Small intestine (tissue), 7 donors: ENCODE measurements at regions not wholly inside any gene's neighbourhood (a gene's known extent, or its start where the extent isn't known, plus 50 kb on each side); places are given as distances from the start of the nearest gene placed in this dataset.

ENCODE experiments used
- DNase-seq, 2 donors: peaks; one replicate each; pipeline versions ENCODE4 v3.0.0 to v3.0.0-alpha.2; 2013
- FAIRE-seq: peaks from 2 replicates; lab custom pipeline; 2012; peaks lifted over from hg19 to GRCh38; lab: Jason Lieb, UNC
- H3K27ac ChIP-seq, 3 donors: one replicate each; pipeline ENCODE4 v1.5.1; 2013; ENCODE audit warnings: low read length in 2 of 3, mild to moderate bottlenecking in 2 of 3, control low read depth in 1 of 3, inconsistent platforms in 1 of 3, low read depth in 1 of 3, moderate library complexity in 1 of 3
- H3K27me3 ChIP-seq, 3 donors: one replicate each; pipeline ENCODE4 v1.6.1; 2013; ENCODE audit warnings: low read length in 3 of 3, inconsistent platforms in 1 of 3; ENCODE audit not compliant: control insufficient read depth in 3 of 3, insufficient read depth in 3 of 3
- H3K36me3 ChIP-seq, 3 donors: one replicate each; pipeline ENCODE4 v1.6.1; 2013; ENCODE audit warnings: low read length in 3 of 3, inconsistent platforms in 1 of 3, low read depth in 1 of 3, mild to moderate bottlenecking in 1 of 3, moderate library complexity in 1 of 3; ENCODE audit not compliant: control insufficient read depth in 3 of 3, insufficient read depth in 2 of 3
- H3K4me1 ChIP-seq, 3 donors: one replicate each; pipeline ENCODE4 v1.6.1; 2013; ENCODE audit warnings: low read length in 2 of 3, inconsistent platforms in 1 of 3, low read depth in 1 of 3, mild to moderate bottlenecking in 1 of 3, moderate library complexity in 1 of 3; ENCODE audit not compliant: control insufficient read depth in 3 of 3, insufficient read depth in 2 of 3
- H3K4me3 ChIP-seq, 3 donors: one replicate each; pipeline ENCODE4 v1.5.1; 2013; ENCODE audit warnings: low read length in 3 of 3, control low read depth in 1 of 3, inconsistent platforms in 1 of 3, low read depth in 1 of 3, mild to moderate bottlenecking in 1 of 3, moderate library complexity in 1 of 3
- H3K9me3 ChIP-seq, 2 donors: one replicate each; pipeline ENCODE4 v1.6.1; 2013; ENCODE audit warnings: low read depth in 1 of 2, low read length in 1 of 2; ENCODE audit not compliant: control insufficient read depth in 2 of 2, insufficient read depth in 1 of 2
- WGBS, 3 donors: extraction: QIAGEN DNeasy Blood & Tissue Kit; methylation state at CpG; one replicate each; pipeline ENCODE4 v1.1.7; 2013; 5-methylcytosine and 5-hydroxymethylcytosine counted together
- donor health status: healthy with polysubstance abuse.
- donor health status: control.
- donor health status: control.
- donor health status: Bipolar disorder and iron deficiency.
- donor health status: healthy.

GRCh38 chr6:167472148-167472547 lies 147.3 kb downstream of the TTLL2 start:
- H3K9me3 ChIP-seq, result no peaks in the 10 kb centered on the region
- WGBS, 3 donors, result 81 to 96% (median 93%) methylated on average over 4 of the region's 4 CpGs
- no peak for DNase-seq
- H3K27ac ChIP-seq, result no peak overlapping the region
- no peaks in the 10 kb centered on the region for H3K27me3 ChIP-seq
- peaks cover 0 to 3% (median 0%) of the 10 kb centered on the region in 3 donors for H3K36me3 ChIP-seq
- H3K4me1 ChIP-seq, result no peaks in the 10 kb centered on the region
- no peak overlapping the region for H3K4me3 ChIP-seq
- FAIRE-seq, result no peak

DNA sequence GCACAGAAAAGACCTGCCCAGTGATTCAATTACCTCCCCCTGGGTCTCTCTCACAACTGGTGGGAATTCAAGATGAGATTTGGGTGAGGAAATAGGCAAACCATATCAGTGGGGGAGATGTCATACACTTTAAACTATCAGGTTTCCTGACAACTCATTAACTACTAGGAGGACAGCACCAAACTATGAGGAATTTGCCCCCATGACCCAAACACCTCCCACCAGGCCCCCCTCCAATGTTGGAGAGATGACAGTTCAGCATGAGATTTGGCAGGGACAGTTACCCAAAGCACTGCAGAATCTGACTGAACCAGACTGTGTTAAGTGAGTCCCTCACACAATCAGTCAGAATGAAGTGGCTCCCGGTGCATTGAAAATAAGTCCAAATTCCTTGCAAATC lies 148.0 kb downstream of the TTLL2 start:
- Histone ChIP-seq H3K27ac (no peak overlapping the region), H3K36me3 (peaks cover 0 to 3% (median 0%) of the 10 kb centered on the region in 3 donors), H3K9me3 (no peaks in the 10 kb centered on the region), H3K4me3 (no peak overlapping the region), H3K27me3 (no peaks in the 10 kb centered on the region), H3K4me1 (no peaks in the 10 kb centered on the region)
- WGBS, 3 donors, result 54 to 86% (median 70%) methylated on average over 1 of the region's 1 CpG
- FAIRE-seq, result no peak
- DNase-seq, result no peak

DNA sequence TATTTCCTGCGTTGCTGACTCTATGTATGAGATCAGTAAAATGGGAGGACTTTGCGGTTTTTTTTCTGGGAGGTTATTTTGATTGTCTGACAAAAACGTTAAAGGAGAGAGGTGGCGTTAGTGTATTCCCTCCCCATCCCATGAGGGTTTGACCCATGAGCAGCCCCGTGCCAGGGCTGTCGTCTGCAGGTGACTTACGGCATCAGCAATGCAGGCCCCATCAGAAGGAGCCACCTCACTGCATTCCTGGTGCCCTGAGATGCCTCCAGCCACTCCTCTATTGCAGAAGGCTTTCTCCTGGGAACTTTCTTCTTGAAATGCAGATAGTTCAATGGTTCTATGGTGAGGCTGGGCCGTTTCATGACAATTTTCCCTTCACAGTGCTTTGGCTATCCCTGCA lies 149.3 kb downstream of the TTLL2 start:
- DNase-seq, result no peak
- Histone ChIP-seq H3K4me3 (no peak overlapping the region), H3K27ac (no peak overlapping the region), H3K27me3 (no peaks in the 10 kb centered on the region), H3K9me3 (no peaks in the 10 kb centered on the region), H3K4me1 (no peaks in the 10 kb centered on the region), H3K36me3 (peaks cover 0 to 3% (median 0%) of the 10 kb centered on the region in 3 donors)
- FAIRE-seq, result no peak
- WGBS, 3 donors, result 86 to 91% (median 86%) methylated on average over 8 of the region's 8 CpGs

DNA sequence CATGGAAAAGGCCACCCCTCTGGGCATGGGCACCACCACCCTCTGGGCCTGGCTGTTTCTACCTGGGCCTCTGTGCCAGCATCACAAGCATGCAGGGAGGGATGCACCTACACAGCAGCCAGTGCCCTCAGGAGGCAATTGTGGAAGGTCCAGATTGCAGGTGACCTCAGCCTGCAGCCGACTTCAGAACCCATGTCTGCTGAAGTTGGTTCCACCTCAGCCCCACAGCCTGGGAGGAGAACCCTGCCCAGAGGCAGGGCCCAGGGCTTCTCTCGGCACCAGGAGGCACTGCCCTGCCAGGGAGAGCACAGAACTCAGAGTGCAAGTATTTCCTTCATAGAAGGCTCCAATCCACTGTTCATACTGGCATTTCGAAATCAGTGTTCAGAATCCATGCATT lies 149.8 kb downstream of the TTLL2 start:
- Histone ChIP-seq H3K4me3 (no peak overlapping the region), H3K27me3 (no peaks in the 10 kb centered on the region), H3K27ac (no peak overlapping the region), H3K36me3 (peaks cover 0 to 3% (median 0%) of the 10 kb centered on the region in 3 donors), H3K9me3 (no peaks in the 10 kb centered on the region), H3K4me1 (no peaks in the 10 kb centered on the region)
- WGBS, 3 donors, result 53 to 70% (median 69%) methylated on average over 3 of the region's 3 CpGs
- DNase-seq (peak in 1 of 2 donors; percentile 19), FAIRE-seq (no peak)

GRCh38 chr6:167475947-167476346 lies 151.1 kb downstream of the TTLL2 start:
- Histone ChIP-seq H3K4me1 (no peaks in the 10 kb centered on the region), H3K36me3 (peaks cover 0 to 3% (median 0%) of the 10 kb centered on the region in 3 donors), H3K9me3 (no peaks in the 10 kb centered on the region), H3K27me3 (no peaks in the 10 kb centered on the region), H3K27ac (no peak overlapping the region), H3K4me3 (no peak overlapping the region)
- no peak for FAIRE-seq
- DNase-seq, result no peak
- 74 to 85% (median 80%) methylated on average over 9 of the region's 9 CpGs for WGBS, 3 donors

- 85 to 88% (median 86%) methylated on average over 16 of the region's 16 CpGs for WGBS, 3 donors
- no peak overlapping the region for H3K4me3 ChIP-seq
- DNase-seq, result no peak
- no peaks in the 10 kb centered on the region for H3K9me3 ChIP-seq
- H3K27ac ChIP-seq, result no peak overlapping the region
- no peaks in the 10 kb centered on the region for H3K27me3 ChIP-seq
- peaks cover 0 to 3% (median 0%) of the 10 kb centered on the region in 3 donors for H3K36me3 ChIP-seq
- no peaks in the 10 kb centered on the region for H3K4me1 ChIP-seq
- no peak for FAIRE-seq
Measured at GRCh38 chr6:167476844-167477595, 152.1 kb downstream of the TTLL2 start.

- Histone ChIP-seq H3K27me3 (no peaks in the 10 kb centered on the region), H3K9me3 (no peaks in the 10 kb centered on the region), H3K4me1 (no peaks in the 10 kb centered on the region), H3K4me3 (no peak overlapping the region), H3K36me3 (peaks cover 0 to 3% (median 0%) of the 10 kb centered on the region in 3 donors), H3K27ac (no peak overlapping the region)
- DNase-seq (no peak), FAIRE-seq (no peak)
- 86 to 92% (median 91%) methylated on average over 9 of the region's 9 CpGs for WGBS, 3 donors
Measured at GRCh38 chr6:167477688-167478087, 152.8 kb downstream of the TTLL2 start.

DNA sequence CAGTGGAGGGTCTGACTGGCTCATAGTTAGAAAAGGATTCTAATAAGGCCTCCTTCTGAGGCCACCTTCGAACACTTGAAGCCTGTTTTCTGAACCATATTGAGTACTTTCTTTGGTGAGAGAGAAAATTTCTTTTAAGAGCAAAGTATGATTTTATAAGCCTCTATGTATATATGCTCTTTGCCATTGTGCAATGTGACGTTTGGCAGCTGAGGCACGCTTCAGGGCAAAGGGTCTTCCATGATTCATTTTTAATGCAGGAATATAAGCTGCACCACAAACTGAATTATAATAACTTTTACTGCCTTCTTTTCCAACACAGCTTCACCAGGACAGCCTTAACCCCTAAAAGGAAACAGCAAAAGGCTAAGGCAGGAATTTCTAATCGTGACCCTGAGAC lies 154.4 kb downstream of the TTLL2 start:
- Histone ChIP-seq H3K9me3 (no peaks in the 10 kb centered on the region), H3K36me3 (peaks cover 0 to 3% (median 0%) of the 10 kb centered on the region in 3 donors), H3K27ac (no peak overlapping the region), H3K27me3 (no peaks in the 10 kb centered on the region), H3K4me1 (no peaks in the 10 kb centered on the region), H3K4me3 (no peak overlapping the region)
- no peak for DNase-seq
- no peak for FAIRE-seq
- 83 to 85% (median 85%) methylated on average over 4 of the region's 4 CpGs for WGBS, 3 donors
